BE2C (cell line): ENCODE measurements at regions not wholly inside any gene's neighbourhood (a gene's known extent, or its start where the extent isn't known, plus 50 kb on each side); places are given as distances from the start of the nearest gene placed in this dataset.

ENCODE experiments used
- DNase-seq: peaks from one replicate; pipeline ENCODE4 v3.0.0-alpha.2; 2020
- H3K27me3 ChIP-seq: fragments of 250-450 bp; sonication (Bioruptor Pico); 2 replicates; pipeline ENCODE4 v1.5.1; 2020; ENCODE audit warnings: mild to moderate bottlenecking
- H3K36me3 ChIP-seq: fragments of 250-450 bp; sonication (Bioruptor Pico); 2 replicates; pipeline ENCODE4 v1.5.1; 2020; ENCODE audit warnings: mild to moderate bottlenecking
- H3K4me1 ChIP-seq: fragments of 250-450 bp; sonication (Bioruptor Pico); 2 replicates; pipeline ENCODE4 v1.5.1; 2020
- H3K4me3 ChIP-seq: 2 replicates; pipeline ENCODE4 v1.5.1; 2011; ENCODE audit warnings: low read depth, low read length
- H3K9me3 ChIP-seq: fragments of 250-450 bp; sonication (Bioruptor Pico); 2 replicates; pipeline ENCODE4 v1.5.1; 2020
- TF ChIP-seq, protein P1 (sequence below): IDR thresholded peaks from 2 replicates; pipeline ENCODE4 v1.5.1; 2012; ENCODE audit warnings: mild to moderate bottlenecking, low read depth, low read length

DNA sequence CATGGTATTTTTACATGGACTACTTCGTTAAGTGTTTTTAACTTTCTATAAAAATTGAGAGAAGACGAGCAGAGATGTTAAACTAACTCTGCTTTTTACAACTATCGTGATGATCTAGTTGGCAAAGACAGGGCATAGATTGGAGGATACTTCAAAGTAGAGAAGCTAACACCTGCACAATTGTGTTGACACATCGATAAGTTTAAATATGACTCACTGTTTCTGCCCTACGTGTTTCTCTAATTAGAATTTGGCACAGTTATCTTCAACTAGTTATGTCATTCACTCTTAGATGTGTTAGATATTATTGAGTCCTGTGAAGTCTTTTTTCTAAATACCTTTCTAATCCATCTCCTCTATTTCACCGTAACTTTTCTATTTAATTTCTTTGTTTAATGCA, 68.5 kb upstream of the FERD3L start:
- Histone ChIP-seq H3K36me3 (no peaks in the 10 kb centered on the region), H3K9me3 (no peaks in the 10 kb centered on the region), H3K4me3 (no peak overlapping the region), H3K4me1 (no peaks in the 10 kb centered on the region), H3K27me3 (peaks cover 5% of the 10 kb centered on the region; the same call in 1 of the 2 replicates)
- no peak for DNase-seq
- TF ChIP-seq, protein P1, sequence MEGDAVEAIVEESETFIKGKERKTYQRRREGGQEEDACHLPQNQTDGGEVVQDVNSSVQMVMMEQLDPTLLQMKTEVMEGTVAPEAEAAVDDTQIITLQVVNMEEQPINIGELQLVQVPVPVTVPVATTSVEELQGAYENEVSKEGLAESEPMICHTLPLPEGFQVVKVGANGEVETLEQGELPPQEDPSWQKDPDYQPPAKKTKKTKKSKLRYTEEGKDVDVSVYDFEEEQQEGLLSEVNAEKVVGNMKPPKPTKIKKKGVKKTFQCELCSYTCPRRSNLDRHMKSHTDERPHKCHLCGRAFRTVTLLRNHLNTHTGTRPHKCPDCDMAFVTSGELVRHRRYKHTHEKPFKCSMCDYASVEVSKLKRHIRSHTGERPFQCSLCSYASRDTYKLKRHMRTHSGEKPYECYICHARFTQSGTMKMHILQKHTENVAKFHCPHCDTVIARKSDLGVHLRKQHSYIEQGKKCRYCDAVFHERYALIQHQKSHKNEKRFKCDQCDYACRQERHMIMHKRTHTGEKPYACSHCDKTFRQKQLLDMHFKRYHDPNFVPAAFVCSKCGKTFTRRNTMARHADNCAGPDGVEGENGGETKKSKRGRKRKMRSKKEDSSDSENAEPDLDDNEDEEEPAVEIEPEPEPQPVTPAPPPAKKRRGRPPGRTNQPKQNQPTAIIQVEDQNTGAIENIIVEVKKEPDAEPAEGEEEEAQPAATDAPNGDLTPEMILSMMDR = no peak

DNA sequence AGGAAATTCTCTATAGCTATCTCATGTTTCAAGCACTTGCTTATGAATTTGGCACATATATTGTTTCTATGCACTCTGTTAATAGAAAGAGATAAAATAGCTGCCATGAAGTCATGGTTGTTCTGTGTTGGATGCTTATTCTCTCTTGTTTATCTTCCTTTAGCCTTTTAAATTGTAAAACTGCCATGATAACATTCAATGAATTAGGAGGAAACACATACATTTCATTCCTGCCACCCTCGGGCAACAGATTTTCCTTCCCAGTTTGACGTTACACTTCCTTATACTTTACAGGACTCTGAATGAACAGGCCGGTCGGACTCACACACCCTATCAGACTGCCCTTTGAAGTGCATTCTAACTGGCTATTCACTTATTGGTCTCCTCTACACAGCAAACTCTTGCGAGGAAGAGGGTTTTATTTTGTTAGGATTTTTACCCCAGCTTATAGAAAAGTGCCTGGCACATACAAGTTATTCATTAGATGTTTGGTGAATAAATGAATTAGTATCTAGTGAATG, 65.7 kb upstream of the FERD3L start:
- no peaks in the 10 kb centered on the region for H3K36me3 ChIP-seq
- TF ChIP-seq, protein P1 = no peak
- no peaks in the 10 kb centered on the region for H3K9me3 ChIP-seq
- H3K27me3 ChIP-seq = peaks cover 5% of the 10 kb centered on the region; the same call in 1 of the 2 replicates
- no peaks in the 10 kb centered on the region for H3K4me1 ChIP-seq
- no peak for DNase-seq
- no peak overlapping the region for H3K4me3 ChIP-seq

DNA sequence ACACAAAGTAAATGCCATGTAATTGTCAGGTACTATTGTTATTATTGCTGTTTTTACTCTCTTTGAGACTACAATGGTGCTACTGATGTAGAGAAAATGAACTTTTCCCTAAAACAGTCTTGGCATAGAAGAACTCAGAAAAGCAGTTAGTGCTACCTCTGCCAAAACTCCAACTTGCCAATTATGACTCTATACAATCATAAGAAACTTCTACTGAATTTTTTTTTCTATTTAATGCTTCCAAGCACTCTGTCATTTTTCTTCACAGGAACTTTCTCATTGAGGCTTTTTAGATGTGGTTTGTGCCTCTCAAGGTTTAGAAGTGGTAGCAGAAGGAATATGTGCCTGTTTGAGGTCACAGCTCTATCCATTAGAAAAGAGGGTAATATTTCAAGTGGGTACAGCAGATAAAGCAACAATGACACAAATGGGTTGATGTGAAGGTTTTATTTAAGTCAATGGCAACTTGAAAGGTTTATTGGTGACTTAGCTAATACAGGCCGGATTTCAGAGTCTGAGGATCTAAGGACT, 64.0 kb upstream of the FERD3L start:
- Histone ChIP-seq H3K4me3 (no peak overlapping the region), H3K36me3 (no peaks in the 10 kb centered on the region), H3K9me3 (no peaks in the 10 kb centered on the region), H3K4me1 (no peaks in the 10 kb centered on the region), H3K27me3 (peaks cover 5% of the 10 kb centered on the region; the same call in 1 of the 2 replicates)
- DNase-seq = no peak
- TF ChIP-seq, protein P1 = no peak

DNA sequence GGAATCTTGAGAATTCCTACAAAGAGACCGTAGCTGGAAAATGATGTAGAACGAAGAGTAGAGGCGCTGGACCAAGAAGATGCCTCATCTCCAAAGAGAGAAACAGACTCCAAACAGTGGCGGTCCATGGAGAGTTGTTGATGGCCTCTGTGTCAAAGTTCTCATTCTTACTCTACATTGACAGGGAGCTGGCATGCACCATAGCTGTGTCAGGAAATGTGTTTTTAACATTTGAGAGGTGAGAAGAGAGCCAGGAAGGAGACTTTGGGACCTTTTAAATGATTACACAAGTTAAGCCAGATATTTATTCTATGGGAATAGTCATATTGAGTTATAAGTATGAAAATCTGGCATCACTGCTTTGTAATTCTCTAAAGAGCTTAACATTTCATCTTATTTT, 61.5 kb upstream of the FERD3L start:
- Histone ChIP-seq H3K27me3 (peaks cover 9% of the 10 kb centered on the region), H3K36me3 (no peaks in the 10 kb centered on the region), H3K4me1 (no peaks in the 10 kb centered on the region), H3K4me3 (no peak overlapping the region), H3K9me3 (no peaks in the 10 kb centered on the region)
- TF ChIP-seq, protein P1 = no peak
- no peak for DNase-seq

DNA sequence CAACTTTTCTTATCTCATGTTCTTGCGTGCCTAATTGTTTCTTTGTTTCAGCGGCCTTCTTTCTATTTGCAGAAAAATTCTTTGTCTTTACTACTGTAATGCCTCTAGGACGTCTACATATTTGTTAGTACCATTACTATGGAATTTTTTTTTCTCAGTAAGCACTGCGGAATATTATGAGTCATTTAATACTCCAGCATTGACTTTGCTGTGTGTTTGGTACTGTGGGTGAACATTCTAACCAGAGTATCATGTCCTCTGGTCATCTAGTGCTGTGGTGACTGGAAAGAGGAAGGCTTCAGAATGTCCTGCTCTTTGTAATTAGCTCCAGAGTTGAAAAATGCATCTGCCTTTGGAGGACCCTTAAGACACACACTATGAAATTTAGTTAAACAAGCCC, 58.5 kb upstream of the FERD3L start:
- H3K27me3 ChIP-seq = peaks cover 4% of the 10 kb centered on the region; the same call in 1 of the 2 replicates
- no peak for DNase-seq
- no peaks in the 10 kb centered on the region for H3K36me3 ChIP-seq
- no peaks in the 10 kb centered on the region for H3K9me3 ChIP-seq
- no peaks in the 10 kb centered on the region for H3K4me1 ChIP-seq
- TF ChIP-seq, protein P1 = no peak
- no peak overlapping the region for H3K4me3 ChIP-seq

DNA sequence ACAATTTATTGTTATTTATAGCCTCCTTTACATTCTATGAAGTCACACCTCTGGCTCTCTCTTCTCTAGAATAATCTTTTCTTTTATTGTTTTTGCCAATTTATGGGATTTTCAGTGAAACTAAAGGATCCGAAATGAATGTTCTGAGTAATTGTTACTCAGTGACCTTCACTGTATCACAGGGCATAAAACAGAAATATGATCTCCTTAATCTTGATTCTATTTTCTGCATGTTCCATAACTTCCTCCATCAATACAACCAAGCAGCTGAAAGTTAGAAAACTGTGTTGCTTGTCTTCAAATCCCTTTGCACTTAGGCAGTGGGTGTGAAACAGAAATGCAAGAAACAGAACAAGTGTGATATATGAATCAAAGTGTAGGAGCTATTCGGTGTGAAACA, 57.4 kb upstream of the FERD3L start:
- H3K27me3 ChIP-seq = peaks cover 4% of the 10 kb centered on the region; the same call in 1 of the 2 replicates
- H3K4me1 ChIP-seq = no peaks in the 10 kb centered on the region
- no peak overlapping the region for H3K4me3 ChIP-seq
- H3K9me3 ChIP-seq = no peaks in the 10 kb centered on the region
- no peak for DNase-seq
- H3K36me3 ChIP-seq = no peaks in the 10 kb centered on the region
- TF ChIP-seq, protein P1 = no peak
